HEK293 (cell line): ENCODE measurements at regions not wholly inside any gene's neighbourhood (a gene's known extent, or its start where the extent isn't known, plus 50 kb on each side); places are given as distances from the start of the nearest gene placed in this dataset.

Source experiments
- SETDB1 ChIP-seq: IDR thresholded peaks from one replicate; pipeline ENCODE4 v1.6.1; 2017; ENCODE audit warnings: mild to moderate bottlenecking, low read length, moderate library complexity, mixed read lengths; ENCODE audit not compliant: insufficient read length
- ZNF24 ChIP-seq: fragments of 450-650 bp; formaldehyde crosslinking; IDR thresholded peaks from 2 replicates; pipeline ENCODE4 v1.5.1; 2016; ENCODE audit warnings: missing biosample characterization, missing genetic modification characterization
- ZNF510 ChIP-seq: fragments of 450-650 bp; formaldehyde crosslinking; IDR thresholded peaks from 2 replicates; pipeline ENCODE4 v1.5.1; 2018; ENCODE audit warnings: mild to moderate bottlenecking, missing genetic modification characterization, missing biosample characterization; ENCODE audit not compliant: insufficient replicate concordance
- TF ChIP-seq, protein P1 (sequence below): fragments of 450-650 bp; formaldehyde crosslinking; IDR thresholded peaks from 2 replicates; pipeline ENCODE4 v1.5.1; 2016; ENCODE audit warnings: missing biosample characterization, missing genetic modification characterization
- TF ChIP-seq, protein P2 (sequence below): fragments of 450-650 bp; formaldehyde crosslinking; IDR thresholded peaks from 2 replicates; pipeline ENCODE4 v1.5.1; 2016; ENCODE audit warnings: missing biosample characterization, missing genetic modification characterization
- TF ChIP-seq, protein P3 (sequence below): fragments of 450-650 bp; formaldehyde crosslinking; IDR thresholded peaks from 2 replicates; pipeline ENCODE4 v1.5.1; 2016; ENCODE audit warnings: missing biosample characterization, missing genetic modification characterization

DNA sequence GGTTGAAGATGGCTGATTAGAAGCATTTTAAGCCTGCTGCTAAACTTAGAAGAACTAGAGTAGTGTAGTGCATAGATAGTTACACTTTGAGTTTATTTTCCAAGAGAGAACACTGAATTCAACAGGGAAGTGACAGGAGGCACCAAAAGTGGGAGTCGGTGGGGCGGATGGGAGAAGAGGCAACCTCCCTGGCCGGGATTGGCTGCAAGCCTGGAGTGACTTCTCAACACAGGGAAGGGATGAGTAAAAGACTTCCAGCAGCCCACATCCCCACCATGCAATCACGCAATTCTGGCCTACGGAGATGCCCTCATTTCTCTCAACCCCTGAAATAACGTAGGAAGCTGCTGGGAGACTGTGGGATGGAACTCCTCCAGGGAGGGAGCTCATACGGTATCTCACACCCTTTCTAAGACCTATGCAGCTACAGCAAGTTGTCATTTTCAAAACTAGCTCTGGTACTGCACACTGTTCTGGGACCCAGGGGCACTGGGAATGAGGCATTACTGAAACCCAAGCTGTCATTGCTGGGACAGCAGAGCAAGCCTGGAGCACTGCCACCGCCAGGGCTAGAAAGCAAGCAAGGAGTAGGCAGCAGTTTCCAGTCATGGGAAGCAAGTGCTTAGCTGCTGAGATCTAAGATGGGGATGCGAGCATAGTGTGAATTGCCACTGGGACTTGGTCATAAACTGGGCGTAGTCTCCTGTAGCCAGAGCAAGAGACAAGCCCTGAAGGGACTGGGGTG is 331.6 kb upstream of the PTGER4 start:
- TF ChIP-seq, protein P1, sequence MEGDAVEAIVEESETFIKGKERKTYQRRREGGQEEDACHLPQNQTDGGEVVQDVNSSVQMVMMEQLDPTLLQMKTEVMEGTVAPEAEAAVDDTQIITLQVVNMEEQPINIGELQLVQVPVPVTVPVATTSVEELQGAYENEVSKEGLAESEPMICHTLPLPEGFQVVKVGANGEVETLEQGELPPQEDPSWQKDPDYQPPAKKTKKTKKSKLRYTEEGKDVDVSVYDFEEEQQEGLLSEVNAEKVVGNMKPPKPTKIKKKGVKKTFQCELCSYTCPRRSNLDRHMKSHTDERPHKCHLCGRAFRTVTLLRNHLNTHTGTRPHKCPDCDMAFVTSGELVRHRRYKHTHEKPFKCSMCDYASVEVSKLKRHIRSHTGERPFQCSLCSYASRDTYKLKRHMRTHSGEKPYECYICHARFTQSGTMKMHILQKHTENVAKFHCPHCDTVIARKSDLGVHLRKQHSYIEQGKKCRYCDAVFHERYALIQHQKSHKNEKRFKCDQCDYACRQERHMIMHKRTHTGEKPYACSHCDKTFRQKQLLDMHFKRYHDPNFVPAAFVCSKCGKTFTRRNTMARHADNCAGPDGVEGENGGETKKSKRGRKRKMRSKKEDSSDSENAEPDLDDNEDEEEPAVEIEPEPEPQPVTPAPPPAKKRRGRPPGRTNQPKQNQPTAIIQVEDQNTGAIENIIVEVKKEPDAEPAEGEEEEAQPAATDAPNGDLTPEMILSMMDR (tag by site-specific recombination), result no peak
- TF ChIP-seq, protein P2, sequence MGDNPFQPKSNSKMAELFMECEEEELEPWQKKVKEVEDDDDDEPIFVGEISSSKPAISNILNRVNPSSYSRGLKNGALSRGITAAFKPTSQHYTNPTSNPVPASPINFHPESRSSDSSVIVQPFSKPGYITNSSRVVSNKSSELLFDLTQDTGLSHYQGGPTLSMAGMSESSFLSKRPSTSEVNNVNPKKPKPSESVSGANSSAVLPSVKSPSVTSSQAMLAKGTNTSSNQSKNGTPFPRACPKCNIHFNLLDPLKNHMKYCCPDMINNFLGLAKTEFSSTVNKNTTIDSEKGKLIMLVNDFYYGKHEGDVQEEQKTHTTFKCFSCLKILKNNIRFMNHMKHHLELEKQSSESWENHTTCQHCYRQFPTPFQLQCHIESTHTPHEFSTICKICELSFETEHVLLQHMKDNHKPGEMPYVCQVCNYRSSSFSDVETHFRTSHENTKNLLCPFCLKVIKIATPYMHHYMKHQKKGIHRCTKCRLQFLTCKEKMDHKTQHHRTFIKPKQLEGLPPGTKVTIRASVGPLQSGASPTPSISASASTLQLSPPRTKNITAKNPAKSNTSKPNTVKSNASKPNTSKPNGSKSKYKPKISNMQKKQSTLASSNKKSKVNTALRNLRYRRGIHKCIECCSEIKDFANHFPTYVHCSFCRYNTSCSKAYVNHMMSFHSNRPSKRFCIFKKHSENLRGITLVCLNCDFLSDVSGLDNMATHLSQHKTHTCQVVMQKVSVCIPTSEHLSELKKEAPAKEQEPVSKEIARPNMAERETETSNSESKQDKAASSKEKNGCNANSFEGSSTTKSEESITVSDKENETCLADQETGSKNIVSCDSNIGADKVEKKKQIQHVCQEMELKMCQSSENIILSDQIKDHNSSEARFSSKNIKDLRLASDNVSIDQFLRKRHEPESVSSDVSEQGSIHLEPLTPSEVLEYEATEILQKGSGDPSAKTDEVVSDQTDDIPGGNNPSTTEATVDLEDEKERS (tag by site-specific recombination), result no peak
- TF ChIP-seq ZNF24, result no peak
- TF ChIP-seq, protein P3, sequence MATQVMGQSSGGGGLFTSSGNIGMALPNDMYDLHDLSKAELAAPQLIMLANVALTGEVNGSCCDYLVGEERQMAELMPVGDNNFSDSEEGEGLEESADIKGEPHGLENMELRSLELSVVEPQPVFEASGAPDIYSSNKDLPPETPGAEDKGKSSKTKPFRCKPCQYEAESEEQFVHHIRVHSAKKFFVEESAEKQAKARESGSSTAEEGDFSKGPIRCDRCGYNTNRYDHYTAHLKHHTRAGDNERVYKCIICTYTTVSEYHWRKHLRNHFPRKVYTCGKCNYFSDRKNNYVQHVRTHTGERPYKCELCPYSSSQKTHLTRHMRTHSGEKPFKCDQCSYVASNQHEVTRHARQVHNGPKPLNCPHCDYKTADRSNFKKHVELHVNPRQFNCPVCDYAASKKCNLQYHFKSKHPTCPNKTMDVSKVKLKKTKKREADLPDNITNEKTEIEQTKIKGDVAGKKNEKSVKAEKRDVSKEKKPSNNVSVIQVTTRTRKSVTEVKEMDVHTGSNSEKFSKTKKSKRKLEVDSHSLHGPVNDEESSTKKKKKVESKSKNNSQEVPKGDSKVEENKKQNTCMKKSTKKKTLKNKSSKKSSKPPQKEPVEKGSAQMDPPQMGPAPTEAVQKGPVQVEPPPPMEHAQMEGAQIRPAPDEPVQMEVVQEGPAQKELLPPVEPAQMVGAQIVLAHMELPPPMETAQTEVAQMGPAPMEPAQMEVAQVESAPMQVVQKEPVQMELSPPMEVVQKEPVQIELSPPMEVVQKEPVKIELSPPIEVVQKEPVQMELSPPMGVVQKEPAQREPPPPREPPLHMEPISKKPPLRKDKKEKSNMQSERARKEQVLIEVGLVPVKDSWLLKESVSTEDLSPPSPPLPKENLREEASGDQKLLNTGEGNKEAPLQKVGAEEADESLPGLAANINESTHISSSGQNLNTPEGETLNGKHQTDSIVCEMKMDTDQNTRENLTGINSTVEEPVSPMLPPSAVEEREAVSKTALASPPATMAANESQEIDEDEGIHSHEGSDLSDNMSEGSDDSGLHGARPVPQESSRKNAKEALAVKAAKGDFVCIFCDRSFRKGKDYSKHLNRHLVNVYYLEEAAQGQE (tag by site-specific recombination), result no peak
- no peak for TF ChIP-seq ZNF510
- no peak for TF ChIP-seq SETDB1
